ENCODE measurements at regions not wholly inside any gene's neighbourhood (a gene's known extent, or its start where the extent isn't known, plus 50 kb on each side); places are given as distances from the start of the nearest gene placed in this dataset.

GRCh38 chr18:14933049-14933851 is 185.3 kb downstream of the ANKRD30B start:
- Histone ChIP-seq H3K27ac (no peak overlapping the region), H3K4me3 (no peak overlapping the region), H3K36me3 (no peaks in the 10 kb centered on the region), H3K4me1 (no peaks in the 10 kb centered on the region), H3K27me3 (no peaks in the 10 kb centered on the region), H3K9me3 (peaks cover 0 to 4% (median 0%) of the 10 kb centered on the region in 3 donors)
- no peak for TF ChIP-seq POLR2A (IDR thresholded peaks at IDR 0.05)
- TF ChIP-seq, protein P1, sequence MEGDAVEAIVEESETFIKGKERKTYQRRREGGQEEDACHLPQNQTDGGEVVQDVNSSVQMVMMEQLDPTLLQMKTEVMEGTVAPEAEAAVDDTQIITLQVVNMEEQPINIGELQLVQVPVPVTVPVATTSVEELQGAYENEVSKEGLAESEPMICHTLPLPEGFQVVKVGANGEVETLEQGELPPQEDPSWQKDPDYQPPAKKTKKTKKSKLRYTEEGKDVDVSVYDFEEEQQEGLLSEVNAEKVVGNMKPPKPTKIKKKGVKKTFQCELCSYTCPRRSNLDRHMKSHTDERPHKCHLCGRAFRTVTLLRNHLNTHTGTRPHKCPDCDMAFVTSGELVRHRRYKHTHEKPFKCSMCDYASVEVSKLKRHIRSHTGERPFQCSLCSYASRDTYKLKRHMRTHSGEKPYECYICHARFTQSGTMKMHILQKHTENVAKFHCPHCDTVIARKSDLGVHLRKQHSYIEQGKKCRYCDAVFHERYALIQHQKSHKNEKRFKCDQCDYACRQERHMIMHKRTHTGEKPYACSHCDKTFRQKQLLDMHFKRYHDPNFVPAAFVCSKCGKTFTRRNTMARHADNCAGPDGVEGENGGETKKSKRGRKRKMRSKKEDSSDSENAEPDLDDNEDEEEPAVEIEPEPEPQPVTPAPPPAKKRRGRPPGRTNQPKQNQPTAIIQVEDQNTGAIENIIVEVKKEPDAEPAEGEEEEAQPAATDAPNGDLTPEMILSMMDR (IDR thresholded peaks at IDR 0.05) = no peak
- no peak for DNase-seq
- intact Hi-C loops (cut with DNase I) = no loop called here
- 74 to 81% methylated on average over 10 to 11 of the region's 12 CpGs for WGBS, 2 donors

DNA sequence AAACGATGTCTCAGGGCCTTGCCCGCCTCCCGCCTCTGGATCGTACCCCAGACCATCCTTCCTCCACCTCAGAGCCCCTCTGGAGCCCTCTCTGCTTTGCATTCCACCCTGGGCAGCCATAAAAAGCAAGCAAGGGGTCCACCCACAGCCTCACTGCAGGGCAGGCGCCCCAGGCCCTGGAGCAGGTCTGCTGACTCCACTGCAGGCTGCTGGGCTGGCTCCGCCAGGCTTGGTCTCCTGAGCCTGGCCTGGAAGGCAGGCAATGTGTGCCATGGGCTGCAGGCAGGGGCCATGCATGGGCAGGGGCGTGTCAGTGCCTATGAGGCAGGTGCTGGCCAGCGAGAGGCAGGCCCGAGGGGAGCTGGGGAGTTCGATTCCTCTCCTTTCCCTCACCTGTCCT is 186.0 kb downstream of the ANKRD30B start:
- H3K9me3 ChIP-seq = peaks cover 0 to 4% (median 0%) of the 10 kb centered on the region in 3 donors
- no peak for DNase-seq
- no peaks in the 10 kb centered on the region for H3K36me3 ChIP-seq
- WGBS, 2 donors = 58 to 77% methylated on average over 4 to 9 of the region's 10 CpGs
- intact Hi-C loops (cut with DNase I) = no loop called here
- no peak overlapping the region for H3K27ac ChIP-seq
- H3K4me1 ChIP-seq = no peaks in the 10 kb centered on the region
- no peaks in the 10 kb centered on the region for H3K27me3 ChIP-seq
- no peak overlapping the region for H3K4me3 ChIP-seq
- no peak for TF ChIP-seq POLR2A (IDR thresholded peaks at IDR 0.05)
- TF ChIP-seq, protein P1 (IDR thresholded peaks at IDR 0.05) = no peak

DNA sequence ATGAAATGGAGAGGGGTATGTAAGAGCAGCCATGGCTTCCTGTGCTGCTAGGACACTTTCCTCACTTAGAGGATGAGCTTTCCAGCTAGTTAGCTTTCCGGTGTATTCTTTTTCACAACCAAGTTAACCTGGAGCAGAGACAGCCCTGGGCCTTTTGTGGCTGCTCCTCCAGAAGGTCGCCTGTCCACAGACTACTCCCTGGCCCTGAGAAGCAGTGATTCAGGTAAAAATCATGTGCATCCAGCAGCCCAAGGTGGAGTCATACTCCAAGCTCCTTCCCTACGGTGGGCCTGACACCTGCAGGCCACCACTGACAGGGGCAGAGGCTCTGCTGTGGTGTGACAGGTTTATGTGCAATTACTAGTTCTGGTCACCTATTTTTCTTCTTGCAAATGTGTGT is 187.2 kb downstream of the ANKRD30B start:
- Histone ChIP-seq H3K4me1 (no peaks in the 10 kb centered on the region), H3K36me3 (no peaks in the 10 kb centered on the region), H3K4me3 (no peak overlapping the region), H3K27ac (no peak overlapping the region), H3K9me3 (peaks cover 0 to 4% (median 0%) of the 10 kb centered on the region in 3 donors), H3K27me3 (no peaks in the 10 kb centered on the region)
- WGBS, 2 donors = 51 to 67% methylated on average over 1 to 3 of the region's 3 CpGs
- TF ChIP-seq, protein P1 (IDR thresholded peaks at IDR 0.05) = no peak
- TF ChIP-seq POLR2A (IDR thresholded peaks at IDR 0.05) = no peak
- no peak for DNase-seq
- intact Hi-C loops (cut with DNase I) = no loop called here

GRCh38 chr18:14936313-14936712 is 188.3 kb downstream of the ANKRD30B start:
- Histone ChIP-seq H3K4me3 (no peak overlapping the region), H3K36me3 (no peaks in the 10 kb centered on the region), H3K27ac (no peak overlapping the region), H3K9me3 (peaks cover 0 to 4% (median 0%) of the 10 kb centered on the region in 3 donors), H3K4me1 (no peaks in the 10 kb centered on the region), H3K27me3 (no peaks in the 10 kb centered on the region)
- no peak for DNase-seq
- WGBS, 2 donors = 50 to 51% methylated on average over 2 to 4 of the region's 4 CpGs
- TF ChIP-seq, protein P1 (IDR thresholded peaks at IDR 0.05) = no peak
- TF ChIP-seq POLR2A (IDR thresholded peaks at IDR 0.05) = no peak
- intact Hi-C loops (cut with DNase I) = no loop called here

DNA sequence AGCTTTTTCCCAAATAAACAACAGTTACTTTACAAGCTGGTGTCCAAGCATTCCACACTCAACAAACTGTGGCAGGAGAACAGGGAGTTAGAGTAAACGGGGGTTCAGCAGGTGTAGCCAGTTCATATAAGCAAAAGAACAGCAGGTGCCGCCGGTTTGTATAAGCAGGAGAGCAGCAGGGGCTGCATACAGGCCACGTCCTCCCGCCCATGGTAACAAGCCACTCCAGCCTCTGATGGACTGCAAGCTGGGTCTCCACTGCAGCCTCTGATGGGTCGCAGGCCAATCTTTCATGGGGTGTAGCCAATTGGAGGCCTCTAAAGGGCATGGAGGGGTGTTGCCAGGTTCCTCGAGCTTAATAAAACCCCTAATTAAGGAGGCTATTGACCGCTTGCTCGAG is 189.3 kb downstream of the ANKRD30B start:
- no peaks in the 10 kb centered on the region for H3K27me3 ChIP-seq
- intact Hi-C loops (cut with DNase I) = no loop called here
- 68 to 72% methylated on average over 6 to 8 of the region's 9 CpGs for WGBS, 2 donors
- no peak for DNase-seq
- TF ChIP-seq POLR2A (IDR thresholded peaks at IDR 0.05) = no peak
- TF ChIP-seq, protein P1 (IDR thresholded peaks at IDR 0.05) = no peak
- H3K36me3 ChIP-seq = no peaks in the 10 kb centered on the region
- H3K27ac ChIP-seq = no peak overlapping the region
- H3K4me3 ChIP-seq = no peak overlapping the region
- H3K9me3 ChIP-seq = peaks cover 0 to under 1% (median 0%) of the 10 kb centered on the region in 3 donors
- H3K4me1 ChIP-seq = no peaks in the 10 kb centered on the region

All from esophagus squamous epithelium (tissue), 5 donors.